ENCODE measurements at regions not wholly inside any gene's neighbourhood (a gene's known extent, or its start where the extent isn't known, plus 50 kb on each side); places are given as distances from the start of the nearest gene placed in this dataset.

GRCh38 chr15:29972051-29972450 lies 110.7 kb upstream of the GOLGA8J start:
- TF ChIP-seq CTCF (IDR thresholded peaks at IDR 0.05) (no peak), POLR2A (IDR thresholded peaks at IDR 0.05) (no peak)

All from esophagus squamous epithelium (tissue), 4 donors.